Naive thymus-derived CD4-positive, alpha-beta T cell (primary cell): ENCODE measurements at regions not wholly inside any gene's neighbourhood (a gene's known extent, or its start where the extent isn't known, plus 50 kb on each side); places are given as distances from the start of the nearest gene placed in this dataset.
"Not testable (repeated sequence)": the region's sequence is repeated elsewhere in the genome, so short reads cannot be mapped to it uniquely, and the experiment has no call there.

ENCODE experiments used
- ATAC-seq: fragments of 150-1000 bp; cut with Tn5 transposase; 2 replicates; pipeline ENCODE4 v1.10.0; 2021; ENCODE audit warnings: mild to moderate bottlenecking, moderate library complexity
- CTCF ChIA-PET: fragments of 350-600 bp; sonication (Branson Sonifier 250); formaldehyde crosslinking; loops from one replicate; lab custom pipeline; 2021; ENCODE audit warnings: antibody characterized with exemption; lab: Charles Lee
- POLR2A ChIA-PET: fragments of 350-600 bp; sonication (Branson Sonifier 250); formaldehyde crosslinking; loops from one replicate; lab custom pipeline; 2021; ENCODE audit warnings: antibody characterized with exemption, inconsistent platforms; lab: Charles Lee
- DNase-seq, 9 donors: peaks; one replicate each; pipeline versions ENCODE4 v3.0.0 to v3.0.0-alpha.2; 2020 to 2022; ENCODE audit warnings: mixed read lengths in 1 of 9
- H3K27ac ChIP-seq: one replicate; pipeline ENCODE4 v1.7.0; 2013; ENCODE audit warnings: mild to moderate bottlenecking, low read depth, low read length, moderate library complexity
- H3K27me3 ChIP-seq, 2 donors: one replicate each; pipeline ENCODE4 v1.7.0; 2013; ENCODE audit warnings: low read length in 2 of 2, mild to moderate bottlenecking in 2 of 2, moderate library complexity in 2 of 2; ENCODE audit not compliant: control insufficient read depth in 2 of 2, insufficient read depth in 2 of 2
- H3K36me3 ChIP-seq, 3 experiments: 1 replicate in 2 of 3; 2 replicates in 1 of 3; pipeline ENCODE4 v1.7.0; 2013; ENCODE audit warnings: low read length in 3 of 3, mild to moderate bottlenecking in 3 of 3, moderate library complexity in 1 of 3; ENCODE audit not compliant: insufficient read depth in 3 of 3, control insufficient read depth in 2 of 3
- H3K4me1 ChIP-seq, 2 donors: one replicate each; pipeline ENCODE4 v1.7.0; 2013; ENCODE audit warnings: low read length in 2 of 2, mild to moderate bottlenecking in 2 of 2, moderate library complexity in 1 of 2; ENCODE audit not compliant: control insufficient read depth in 2 of 2, insufficient read depth in 2 of 2
- H3K4me3 ChIP-seq: 2 replicates; pipeline ENCODE4 v1.7.0; 2013; ENCODE audit warnings: mild to moderate bottlenecking, low read length
- H3K9me3 ChIP-seq, 3 experiments: 1 replicate in 2 of 3; 2 replicates in 1 of 3; pipeline ENCODE4 v1.7.0; 2013; ENCODE audit warnings: low read length in 3 of 3; ENCODE audit not compliant: control insufficient read depth in 2 of 3
- H3K27ac Mint-ChIP-seq, 9 donors: one replicate each; pipeline ENCODE4 v1.8.0; 2020 to 2022; ENCODE audit warnings: mixed read lengths in 9 of 9, mild to moderate bottlenecking in 8 of 9, moderate library complexity in 5 of 9, inconsistent platforms in 2 of 9
- H3K27me3 Mint-ChIP-seq, 5 donors: one replicate each; pipeline ENCODE4 v1.8.0; 2021 to 2022; ENCODE audit warnings: mixed read lengths in 5 of 5, mild to moderate bottlenecking in 1 of 5
- H3K36me3 Mint-ChIP-seq, 5 donors: one replicate each; pipeline ENCODE4 v1.8.0; 2020 to 2022; ENCODE audit warnings: mixed read lengths in 5 of 5, mild to moderate bottlenecking in 3 of 5, inconsistent platforms in 1 of 5
- H3K4me1 Mint-ChIP-seq, 7 donors: one replicate each; pipeline ENCODE4 v1.8.0; 2020 to 2022; ENCODE audit warnings: mixed read lengths in 7 of 7, mild to moderate bottlenecking in 3 of 7, inconsistent platforms in 1 of 7
- H3K4me3 Mint-ChIP-seq, 10 donors: one replicate each; pipeline ENCODE4 v1.8.0; 2020 to 2022; ENCODE audit warnings: mild to moderate bottlenecking in 10 of 10, mixed read lengths in 10 of 10, moderate library complexity in 6 of 10, inconsistent platforms in 2 of 10
- H3K9me3 Mint-ChIP-seq, 11 donors: one replicate each; pipeline ENCODE4 v1.8.0; 2020 to 2022; ENCODE audit warnings: mixed read lengths in 11 of 11, mild to moderate bottlenecking in 4 of 11, inconsistent platforms in 1 of 11, moderate library complexity in 1 of 11
- intact Hi-C, 2 donors: fragments of 100-400 bp; cut with micrococcal nuclease; formaldehyde crosslinking; loops; one replicate each; pipeline ENCODE4 v1.15.1; 2023

DNA sequence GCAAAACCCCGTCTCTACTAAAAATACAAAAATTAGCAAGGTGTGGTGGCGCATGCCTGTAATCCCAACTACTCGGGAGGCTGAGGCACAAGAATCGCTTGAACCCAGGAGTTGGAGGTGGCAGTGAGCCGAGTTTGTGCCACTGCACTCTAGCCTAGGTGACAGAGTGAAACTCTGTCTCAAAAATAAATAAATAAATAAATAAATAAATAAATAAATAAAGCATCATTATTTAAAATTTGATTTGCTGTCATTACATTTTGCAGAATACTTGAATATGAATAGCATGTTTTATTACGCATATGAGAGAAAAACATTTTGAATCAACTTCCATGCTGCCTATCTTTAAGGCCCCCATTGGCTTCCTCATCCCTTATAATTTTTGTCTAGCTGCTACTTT, 53.4 kb upstream of the MED14 start:
- H3K36me3 ChIP-seq, H3K27me3 ChIP-seq, H3K36me3 Mint-ChIP-seq, intact Hi-C loops, H3K4me1 ChIP-seq, H3K9me3 ChIP-seq, ATAC-seq, H3K4me3 ChIP-seq, H3K27me3 Mint-ChIP-seq, POLR2A ChIA-PET, H3K9me3 Mint-ChIP-seq, H3K27ac Mint-ChIP-seq, H3K4me1 Mint-ChIP-seq, H3K4me3 Mint-ChIP-seq, DNase-seq, H3K27ac ChIP-seq: not testable (repeated sequence)
- CTCF ChIA-PET = interaction anchor here (1.1 kb wide), 1 partner anchor 135 kb away, joined by 3 read pairs; no protein-coding TSS in a partner anchor

DNA sequence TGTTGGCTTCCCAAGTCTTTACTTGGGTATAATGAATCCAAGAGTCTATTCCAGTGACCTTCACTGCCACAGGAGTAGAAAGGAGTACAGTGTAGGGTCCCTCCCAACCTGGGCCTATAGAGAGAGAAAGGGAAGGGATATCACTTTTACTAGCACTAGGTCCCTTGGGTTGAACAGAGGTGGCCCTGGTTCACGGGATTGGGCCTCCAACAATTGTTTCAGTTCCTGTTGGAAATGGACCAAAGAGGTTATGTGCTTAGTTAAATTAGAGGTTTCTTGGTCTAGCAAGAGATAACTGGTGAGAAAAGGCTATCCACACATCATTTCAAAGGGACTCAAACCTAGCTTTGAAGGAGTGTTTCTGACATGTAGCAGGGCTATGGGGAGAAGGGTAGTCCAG, 57.1 kb upstream of the MED14 start:
- DNase-seq (no peak), ATAC-seq (no peak)
- H3K27ac ChIP-seq = no peak overlapping the region
- H3K27ac Mint-ChIP-seq = no peak overlapping the region
- no peaks in the 10 kb centered on the region for H3K4me1 ChIP-seq
- H3K4me3 ChIP-seq = no peak overlapping the region
- H3K4me1 Mint-ChIP-seq = peaks cover 0 to 6% (median 0%) of the 10 kb centered on the region in 7 donors
- no peak overlapping the region for H3K4me3 Mint-ChIP-seq
- ChIA-PET POLR2A (no interaction called here), CTCF (interaction anchor here (3.6 kb wide), 1 partner anchor 141 kb away, joined by 37 read pairs; no protein-coding TSS in a partner anchor)
- peaks cover 0 to 2% (median 0%) of the 10 kb centered on the region in 5 donors for H3K36me3 Mint-ChIP-seq
- H3K27me3 ChIP-seq = no peaks in the 10 kb centered on the region
- H3K9me3 ChIP-seq = no peaks in the 10 kb centered on the region
- intact Hi-C loops = loop anchor here in 1 of 2 donors (5.0 to 10.0 kb wide), 2 partner anchors 55 to 322 kb away; partner anchors contain the start of gene MED14
- H3K27me3 Mint-ChIP-seq = peaks cover 0 to 9% (median 0%) of the 10 kb centered on the region in 5 donors
- no peaks in the 10 kb centered on the region for H3K36me3 ChIP-seq
- peaks cover 0 to 11% (median 0%) of the 10 kb centered on the region in 11 donors for H3K9me3 Mint-ChIP-seq

DNA sequence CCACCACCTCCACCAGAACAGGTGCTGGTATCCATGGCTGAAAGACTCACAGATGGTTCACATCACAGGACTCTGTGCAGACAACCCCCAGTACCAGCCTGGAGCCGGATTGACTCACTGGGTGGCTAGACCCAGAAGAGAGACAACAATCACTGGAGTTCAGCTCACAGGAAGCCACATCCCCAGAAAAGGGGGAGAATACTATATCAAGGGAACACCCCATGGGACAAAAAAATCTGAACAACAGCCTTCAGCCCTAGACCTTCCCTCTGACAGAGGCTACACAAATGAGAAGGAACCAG, 59.4 kb upstream of the MED14 start:
- intact Hi-C loops = loop anchor here (1.0 to 10.0 kb wide), 7 partner anchors 57 to 321 kb away; partner anchors contain the start of gene MED14 (in 1 of the 2)
- H3K27ac Mint-ChIP-seq, H3K27ac ChIP-seq, H3K36me3 ChIP-seq, H3K4me1 ChIP-seq, H3K4me1 Mint-ChIP-seq, H3K4me3 Mint-ChIP-seq, ATAC-seq, POLR2A ChIA-PET, H3K9me3 ChIP-seq, H3K36me3 Mint-ChIP-seq, H3K27me3 ChIP-seq, DNase-seq, H3K4me3 ChIP-seq: not testable (repeated sequence)
- CTCF ChIA-PET = interaction anchor here (0.7 to 3.6 kb wide), 4 partner anchors 143 to 320 kb away, joined by 3 to 37 read pairs (median 11); no protein-coding TSS in a partner anchor
- Mint-ChIP-seq H3K9me3 (peaks cover 0 to 13% (median 0%) of the 10 kb centered on the region in 11 donors), H3K27me3 (peaks cover 0 to 14% (median 0%) of the 10 kb centered on the region in 5 donors)

DNA sequence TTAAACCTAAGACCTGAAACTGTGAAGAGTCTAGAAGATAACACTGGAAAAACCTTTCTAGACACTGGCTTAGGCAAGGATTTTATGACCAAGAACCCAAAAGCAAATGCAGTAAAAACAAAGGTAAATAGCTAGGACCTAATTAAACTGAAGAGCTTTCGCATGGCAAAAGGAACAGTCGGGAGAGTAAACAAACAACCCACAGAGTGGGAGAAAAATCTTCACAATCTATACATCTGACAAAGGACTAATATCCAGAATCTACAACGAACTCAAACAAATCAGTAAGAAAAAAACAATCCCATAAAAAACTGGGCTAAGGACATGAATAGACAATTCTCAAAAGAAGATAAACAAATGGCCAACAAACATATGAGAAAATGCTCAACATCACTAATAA, 64.4 kb upstream of the MED14 start:
- ATAC-seq, H3K4me3 Mint-ChIP-seq, H3K4me1 Mint-ChIP-seq, H3K9me3 ChIP-seq, H3K4me3 ChIP-seq, H3K4me1 ChIP-seq, H3K27ac Mint-ChIP-seq, H3K27me3 ChIP-seq, POLR2A ChIA-PET, H3K27ac ChIP-seq, H3K36me3 Mint-ChIP-seq, DNase-seq, H3K36me3 ChIP-seq, H3K9me3 Mint-ChIP-seq, CTCF ChIA-PET: not testable (repeated sequence)
- H3K27me3 Mint-ChIP-seq = peaks cover 0 to 15% (median 0%) of the 10 kb centered on the region in 5 donors
- intact Hi-C loops = loop anchor here in 1 of 2 donors (10.0 kb wide), 1 partner anchor 315 kb away; no protein-coding TSS in a partner anchor

DNA sequence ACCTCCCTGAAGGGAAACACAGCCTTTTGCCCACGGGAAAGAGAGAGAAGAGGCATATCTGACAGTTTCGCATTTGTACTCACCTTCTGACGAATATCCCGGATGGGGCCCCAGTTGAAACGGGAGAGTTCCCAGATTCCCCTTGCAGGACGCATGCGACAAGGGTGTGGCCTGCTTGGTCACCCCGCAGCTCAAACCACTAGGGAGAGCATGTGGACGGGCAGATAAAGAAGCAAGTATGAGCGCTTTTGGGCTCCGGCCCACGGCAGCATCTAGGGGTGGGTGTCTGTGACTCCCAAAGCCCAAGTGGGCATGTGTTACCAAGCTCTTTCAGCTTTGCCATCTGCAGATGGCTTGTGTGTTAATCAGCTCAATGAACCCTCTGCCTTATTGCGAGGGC, 70.1 kb upstream of the MED14 start:
- H3K9me3 Mint-ChIP-seq = peaks cover 0 to 2% (median 0%) of the 10 kb centered on the region in 11 donors
- no peaks in the 10 kb centered on the region for H3K27me3 Mint-ChIP-seq
- H3K36me3 Mint-ChIP-seq = no peaks in the 10 kb centered on the region
- no peak overlapping the region for H3K4me3 ChIP-seq
- H3K27ac ChIP-seq = no peak overlapping the region
- ATAC-seq = no peak
- no peaks in the 10 kb centered on the region for H3K9me3 ChIP-seq
- H3K36me3 ChIP-seq = no peaks in the 10 kb centered on the region
- H3K27ac Mint-ChIP-seq = no peak overlapping the region
- H3K4me3 Mint-ChIP-seq = no peak overlapping the region
- ChIA-PET CTCF (no interaction called here), POLR2A (no interaction called here)
- peaks cover 0 to 4% (median 0%) of the 10 kb centered on the region in 7 donors for H3K4me1 Mint-ChIP-seq
- no peaks in the 10 kb centered on the region for H3K27me3 ChIP-seq
- no peaks in the 10 kb centered on the region for H3K4me1 ChIP-seq
- intact Hi-C loops = no loop called here
- DNase-seq = no peak

DNA sequence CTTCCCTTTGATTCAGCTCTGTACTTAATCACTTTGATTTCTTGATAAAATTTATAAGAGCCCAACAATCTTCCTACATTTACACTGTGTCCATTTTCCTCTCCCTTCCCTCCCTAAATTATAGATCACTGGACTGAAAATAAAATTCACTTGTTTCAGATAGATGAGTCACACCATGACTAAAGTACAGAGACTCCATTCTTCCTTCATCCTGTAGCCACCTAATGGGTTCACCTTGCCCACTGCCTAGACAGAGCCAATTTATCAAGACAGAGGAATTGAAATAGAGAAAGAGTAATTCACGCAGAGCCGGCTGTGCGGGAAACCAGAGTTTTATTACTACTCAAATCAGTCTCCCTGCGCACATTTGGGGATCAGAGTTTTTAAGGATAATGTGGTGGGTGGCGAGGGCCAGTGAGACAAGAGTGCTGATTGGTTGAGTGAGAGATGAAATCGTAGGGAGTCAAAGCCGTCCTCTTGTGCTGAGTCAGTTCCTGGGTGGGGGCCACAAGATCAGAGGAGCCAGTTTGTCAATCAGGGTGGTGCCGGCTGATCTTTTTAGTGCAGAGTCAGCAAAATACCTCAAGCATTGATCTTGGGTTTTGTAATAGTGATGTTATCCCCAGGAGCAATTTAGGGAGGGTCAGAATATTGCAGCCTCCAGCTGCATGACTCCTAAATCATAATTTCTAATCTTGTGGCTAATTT, 71.3 kb upstream of the MED14 start:
- Mint-ChIP-seq H3K36me3 (no peaks in the 10 kb centered on the region), H3K4me3 (no peak overlapping the region), H3K4me1 (peaks cover 0 to 4% (median 0%) of the 10 kb centered on the region in 7 donors), H3K27ac (no peak overlapping the region), H3K9me3 (peaks cover 0 to 2% (median 0%) of the 10 kb centered on the region in 11 donors), H3K27me3 (no peaks in the 10 kb centered on the region)
- POLR2A ChIA-PET = no interaction called here
- no peak for DNase-seq
- ATAC-seq = no peak
- H3K27me3 ChIP-seq = no peaks in the 10 kb centered on the region
- intact Hi-C loops = no loop called here
- H3K36me3 ChIP-seq = no peaks in the 10 kb centered on the region
- no peak overlapping the region for H3K4me3 ChIP-seq
- CTCF ChIA-PET = no interaction called here
- H3K27ac ChIP-seq = no peak overlapping the region
- no peaks in the 10 kb centered on the region for H3K4me1 ChIP-seq
- H3K9me3 ChIP-seq = no peaks in the 10 kb centered on the region

DNA sequence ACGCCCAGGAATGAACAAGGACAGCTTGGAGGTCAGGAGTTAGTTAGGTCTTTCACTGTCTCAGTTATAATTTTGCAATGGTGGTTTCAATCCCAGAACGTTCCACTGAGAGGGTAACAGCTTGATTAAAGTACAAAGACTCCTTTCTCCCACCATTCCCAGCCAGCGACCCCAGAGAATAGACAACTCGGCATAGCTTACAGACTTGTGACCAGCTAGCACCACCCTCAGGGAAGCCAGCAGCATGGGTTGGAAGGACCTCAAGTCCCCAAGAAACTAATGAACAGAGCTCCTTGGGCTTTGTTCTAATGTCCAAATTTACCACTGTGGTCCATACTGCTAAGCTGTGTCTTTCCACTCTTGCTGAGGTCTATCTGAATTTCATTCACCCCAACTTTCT, 72.0 kb upstream of the MED14 start:
- H3K4me3 ChIP-seq = no peak overlapping the region
- no peak overlapping the region for H3K27ac ChIP-seq
- Mint-ChIP-seq H3K27me3 (no peaks in the 10 kb centered on the region), H3K36me3 (no peaks in the 10 kb centered on the region), H3K4me1 (peaks cover 0 to 4% (median 0%) of the 10 kb centered on the region in 7 donors), H3K27ac (no peak overlapping the region), H3K4me3 (no peak overlapping the region), H3K9me3 (peaks cover 0 to 2% (median 0%) of the 10 kb centered on the region in 11 donors)
- H3K9me3 ChIP-seq = no peaks in the 10 kb centered on the region
- ATAC-seq = no peak
- intact Hi-C loops = no loop called here
- no peak for DNase-seq
- ChIA-PET CTCF (no interaction called here), POLR2A (no interaction called here)
- H3K4me1 ChIP-seq = no peaks in the 10 kb centered on the region
- H3K36me3 ChIP-seq = no peaks in the 10 kb centered on the region
- H3K27me3 ChIP-seq = no peaks in the 10 kb centered on the region
